GM19467 (cell line): ENCODE measurements at regions not wholly inside any gene's neighbourhood (a gene's known extent, or its start where the extent isn't known, plus 50 kb on each side); places are given as distances from the start of the nearest gene placed in this dataset.

Source experiments
- ATAC-seq: cut with Tn5 transposase; IDR thresholded peaks from one replicate; pipeline ENCODE4 v1.9.1; 2021; ENCODE audit warnings: mild to moderate bottlenecking, moderate library complexity; ENCODE audit not compliant: unreplicated experiment

DNA sequence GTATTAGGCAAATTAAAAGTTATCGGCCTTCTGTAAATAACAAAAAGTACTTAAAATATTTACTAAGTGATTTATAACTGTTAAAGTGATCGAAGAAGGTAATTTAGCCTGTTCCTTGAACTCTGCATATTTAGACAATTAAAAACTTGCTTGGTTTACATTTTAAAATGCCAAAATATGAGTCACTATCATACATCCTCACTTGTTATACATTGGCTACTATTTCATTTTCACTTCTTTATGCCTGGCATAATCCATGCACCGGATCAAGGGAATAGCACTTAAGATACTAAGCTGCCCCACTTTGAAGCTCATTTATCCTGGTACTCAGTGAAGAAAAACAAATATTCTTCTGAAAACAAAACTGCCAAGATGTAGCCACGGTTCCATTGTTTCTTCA lies 344.6 kb downstream of the UBE3D start:
- ATAC-seq, result no peak

- ATAC-seq, result no peak
Measured at GRCh38 chr6:82735790-82736189, 329.9 kb downstream of the UBE3D start.

DNA sequence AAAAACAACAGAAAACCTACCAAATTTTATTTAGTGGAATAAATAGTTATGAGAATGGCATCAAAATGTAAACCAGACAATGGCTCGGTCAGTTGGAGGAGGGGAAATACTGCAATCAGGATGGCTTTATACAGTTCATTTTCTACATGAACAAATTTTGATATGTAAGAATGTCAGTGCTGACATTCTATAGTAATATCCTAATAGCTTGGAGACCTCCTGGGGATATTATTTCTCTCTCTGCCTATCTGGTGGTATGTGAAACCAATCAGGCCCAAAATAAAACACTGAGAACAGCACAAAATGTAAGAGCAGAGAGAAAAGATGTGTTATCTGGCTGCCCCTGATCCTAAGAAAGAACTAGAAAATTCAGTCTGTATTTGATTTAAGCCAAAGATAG lies 327.7 kb downstream of the UBE3D start:
- ATAC-seq, result no peak

- ATAC-seq, result no peak
Measured at GRCh38 chr6:82738773-82739172, 326.9 kb downstream of the UBE3D start.

GRCh38 chr6:82739303-82739702 lies 326.3 kb downstream of the UBE3D start:
- no peak for ATAC-seq

DNA sequence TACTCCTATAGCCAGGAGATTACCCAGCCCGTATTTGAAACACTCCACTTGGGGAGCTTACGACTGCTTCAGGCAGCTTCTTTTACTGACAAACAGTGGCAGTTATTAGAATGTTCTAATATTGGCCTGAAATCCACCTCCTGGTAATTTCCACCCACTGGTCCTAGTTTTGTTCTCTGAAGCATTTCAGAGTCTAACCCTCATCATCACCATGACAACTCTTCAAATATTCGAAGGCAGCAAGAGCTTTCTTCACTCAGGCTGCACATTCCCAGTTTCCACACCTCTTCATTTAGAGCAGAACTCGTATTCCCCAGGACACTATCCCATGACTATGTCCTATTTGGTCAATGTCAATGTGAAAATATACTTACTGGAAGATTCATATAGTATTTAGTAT lies 325.6 kb downstream of the UBE3D start:
- ATAC-seq, result no peak

DNA sequence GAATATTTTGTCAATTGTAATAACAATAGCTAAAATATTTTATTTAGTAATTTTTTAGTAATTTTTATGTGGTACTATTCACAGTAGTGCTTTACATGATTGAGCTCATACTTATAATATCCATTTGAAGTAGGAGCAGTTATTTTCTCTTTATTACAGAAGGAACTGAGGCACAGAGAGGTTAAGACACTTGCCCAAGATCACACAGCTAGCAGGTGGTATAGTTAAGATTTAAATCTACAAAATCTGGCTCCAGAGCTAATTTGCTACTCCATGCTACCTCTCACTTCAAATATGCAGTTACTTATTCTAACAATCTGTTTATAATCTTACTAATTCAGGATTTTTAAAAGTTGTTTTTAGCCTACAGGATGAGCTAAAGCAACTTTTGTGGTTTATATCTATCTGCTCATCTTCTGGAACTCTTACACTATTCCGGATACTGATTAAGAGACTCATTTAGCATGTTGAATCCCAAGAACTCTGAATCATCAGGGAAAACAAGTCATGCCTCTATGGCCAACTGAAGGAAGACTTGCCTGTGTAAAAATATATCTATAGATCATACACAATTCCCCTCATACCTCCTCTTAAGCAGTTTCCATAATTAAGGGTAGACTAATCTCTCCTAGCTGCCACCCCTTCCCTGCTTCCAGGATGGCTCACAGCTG lies 324.2 kb downstream of the UBE3D start:
- ATAC-seq, result no peak

DNA sequence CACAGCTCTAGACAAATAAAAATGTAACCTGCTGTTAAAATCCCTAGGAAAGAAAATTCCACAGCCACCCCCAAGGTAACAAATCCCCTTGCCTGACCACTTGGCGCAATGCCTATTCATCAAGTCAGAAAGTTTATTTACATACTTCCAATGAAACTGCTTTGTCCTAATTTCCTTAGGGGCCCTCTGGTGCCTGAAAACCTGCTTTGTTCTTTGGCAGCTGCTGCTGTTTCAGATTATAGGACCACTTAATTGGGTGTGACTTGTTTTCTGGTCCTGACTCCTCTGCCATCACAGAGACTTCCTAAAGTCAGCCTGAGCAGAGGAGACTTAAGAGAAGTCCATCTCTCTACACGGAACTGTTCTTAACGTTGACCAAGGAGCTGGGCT lies 323.6 kb downstream of the UBE3D start:
- ATAC-seq, result no peak

GRCh38 chr6:82744286-82745015 lies 321.2 kb downstream of the UBE3D start:
- ATAC-seq, result no peak

DNA sequence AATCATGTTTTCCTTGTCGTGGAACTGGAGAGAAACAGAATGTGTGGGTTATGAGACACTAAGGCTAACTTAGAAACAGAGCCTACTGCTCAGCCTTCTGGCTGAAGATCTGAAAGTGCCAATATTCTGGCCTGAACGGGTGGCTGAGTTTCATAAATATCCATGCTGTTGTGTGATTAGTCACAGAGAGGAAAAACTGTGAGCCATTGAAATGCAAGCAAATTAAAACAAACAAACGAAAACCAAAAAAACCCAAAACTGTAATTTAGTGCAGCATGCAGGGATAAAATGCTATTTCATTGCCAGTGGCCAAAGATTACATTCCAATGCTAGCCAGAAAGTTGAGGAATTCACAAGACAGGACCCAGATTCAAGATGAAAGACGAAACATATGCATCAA lies 315.1 kb downstream of the UBE3D start:
- no peak for ATAC-seq

GRCh38 chr6:82751718-82752117 lies 313.9 kb downstream of the UBE3D start:
- no peak for ATAC-seq

GRCh38 chr6:82761674-82762345 lies 303.8 kb downstream of the UBE3D start:
- no peak for ATAC-seq

GRCh38 chr6:82766476-82766875 lies 299.2 kb downstream of the UBE3D start:
- no peak for ATAC-seq

- ATAC-seq, result no peak
Measured at GRCh38 chr6:82767037-82767436, 298.6 kb downstream of the UBE3D start.

- ATAC-seq, result no peak
Measured at GRCh38 chr6:82767447-82767846, 298.2 kb downstream of the UBE3D start.

DNA sequence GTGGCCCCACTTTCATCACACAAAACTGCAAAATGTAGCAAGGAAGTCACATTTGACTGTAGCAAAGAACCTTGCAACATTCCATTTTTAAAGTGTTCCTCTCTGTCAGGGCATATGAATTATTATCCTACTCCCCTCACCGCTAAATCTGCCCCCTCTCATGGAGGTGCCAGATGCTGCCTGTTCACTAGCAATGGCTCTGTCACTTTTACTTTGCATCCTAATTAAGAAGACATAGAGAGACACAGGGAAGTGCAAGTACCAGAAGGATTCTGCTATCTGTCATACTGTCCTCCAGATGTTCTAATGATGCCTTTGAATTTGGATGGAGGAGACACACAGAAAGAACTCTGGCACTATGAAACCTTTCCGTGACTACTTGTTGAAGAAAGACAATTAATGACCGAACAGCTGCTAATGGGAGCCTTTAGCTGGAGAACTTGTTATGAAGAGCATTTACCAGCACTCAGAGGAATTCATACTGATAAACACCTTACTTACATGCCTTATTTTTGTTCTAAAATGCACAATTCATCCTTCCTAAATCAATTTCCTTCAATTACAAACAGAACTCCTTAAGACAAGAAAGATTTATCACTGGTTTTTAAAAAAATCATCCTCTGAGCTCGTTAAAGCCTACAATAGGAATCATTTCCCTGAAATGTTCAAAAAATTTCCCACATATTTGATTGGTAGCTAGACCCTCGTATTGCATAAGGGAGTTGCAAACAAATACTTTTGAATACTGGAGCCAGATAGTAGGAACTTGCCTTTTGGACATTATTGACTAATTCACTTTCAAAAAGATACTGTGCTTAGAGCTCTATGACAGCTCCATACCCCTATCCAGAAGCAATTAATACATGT lies 292.6 kb downstream of the UBE3D start:
- no peak for ATAC-seq

GRCh38 chr6:82775361-82775760 lies 290.3 kb downstream of the UBE3D start:
- no peak for ATAC-seq

DNA sequence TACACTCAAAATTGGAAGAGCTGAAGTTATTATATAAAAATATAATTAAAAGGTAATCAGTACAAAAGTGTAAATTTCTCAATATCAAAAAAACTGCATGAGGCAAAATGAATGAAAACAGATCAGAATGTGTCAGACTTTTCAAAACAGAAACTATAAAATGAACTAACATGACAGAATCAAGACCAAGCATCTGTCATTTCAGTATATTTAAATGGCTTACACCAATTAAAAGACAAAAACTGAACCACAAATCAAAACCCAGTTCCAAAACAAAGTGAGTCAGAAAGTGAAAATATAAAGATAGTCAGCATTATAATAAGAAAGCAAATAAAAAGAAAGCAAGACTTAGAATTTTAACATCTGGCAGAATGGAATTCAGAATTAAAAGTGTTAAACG lies 289.7 kb downstream of the UBE3D start:
- no peak for ATAC-seq

DNA sequence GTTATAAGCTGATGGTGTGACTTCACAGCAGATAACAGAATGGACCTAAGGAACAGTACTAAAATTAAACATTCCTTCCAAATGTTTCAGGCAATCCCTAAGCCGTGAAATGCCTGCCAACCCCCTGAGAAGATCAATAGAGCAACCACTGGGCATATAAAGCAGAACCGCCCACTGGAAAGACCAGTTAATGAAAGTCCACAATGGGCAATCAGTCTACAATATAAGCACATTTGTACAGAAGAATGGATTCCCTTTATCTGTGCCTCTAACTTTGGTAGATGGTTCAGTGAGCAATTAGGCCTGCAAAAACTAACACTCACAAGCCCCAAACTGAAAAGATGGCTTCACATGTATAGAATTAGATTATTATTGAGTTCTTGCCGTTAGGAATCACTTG lies 286.6 kb downstream of the UBE3D start:
- no peak for ATAC-seq

DNA sequence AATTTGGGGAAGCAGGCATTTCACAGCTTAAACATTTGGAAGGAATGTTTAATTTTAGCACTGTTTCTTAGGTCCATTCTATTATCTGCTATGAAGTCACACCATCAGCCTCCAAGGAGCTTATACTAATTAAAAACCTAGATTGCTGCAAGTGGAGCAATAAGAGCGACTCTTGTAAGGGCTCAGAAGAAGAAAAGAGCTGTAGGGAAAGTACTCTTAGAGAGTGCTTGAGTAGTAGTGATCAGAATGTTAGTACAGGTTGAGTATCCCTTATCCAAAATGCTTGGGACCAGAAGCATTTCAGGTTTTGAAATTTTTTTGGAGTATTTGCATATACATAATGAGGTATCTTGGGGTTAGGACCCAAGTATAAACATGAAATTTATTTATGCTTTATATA lies 285.3 kb downstream of the UBE3D start:
- ATAC-seq, result no peak

- ATAC-seq, result no peak
Measured at GRCh38 chr6:82781620-82782204, 283.9 kb downstream of the UBE3D start.
